ENCODE measurements at regions not wholly inside any gene's neighbourhood (a gene's known extent, or its start where the extent isn't known, plus 50 kb on each side); places are given as distances from the start of the nearest gene placed in this dataset.

- Histone ChIP-seq H3K27ac (ENCODE audit: extremely low read depth, low read depth, low read length) (no peak overlapping the region), H3K4me3 (ENCODE audit: low read depth, low read length) (no peak overlapping the region), H3K36me3 (ENCODE audit: control insufficient read depth in 2 of 2, insufficient read depth in 1 of 2, low read length in 2 of 2) (no peaks in the 10 kb centered on the region), H3K9me3 (ENCODE audit: control insufficient read depth, insufficient read depth, low read depth, low read length) (no peaks in the 10 kb centered on the region), H3K4me1 (ENCODE audit: control insufficient read depth, insufficient read depth, low read length) (peaks cover 2% of the 10 kb centered on the region; the same call in 1 of the 2 replicates)
- POLR2A ChIA-PET: no interaction called here
- TF ChIP-seq SP3 (tag by site-specific recombination; IDR thresholded peaks at IDR 0.05): no peak
- TF ChIP-seq AEBP2 (tag by site-specific recombination; IDR thresholded peaks at IDR 0.05; ENCODE audit: borderline replicate concordance): no peak
- no peak for TF ChIP-seq ZBTB8A (tag by site-specific recombination; IDR thresholded peaks at IDR 0.05)
- CTCF ChIA-PET: interaction anchor here (0.6 to 1.2 kb wide), 4 partner anchors 13 to 685 kb away, joined by 3 to 4 read pairs (median 3); no protein-coding TSS in a partner anchor
Measured at GRCh38 chr20:6599876-6600735, 167.4 kb upstream of the BMP2 start.

GRCh38 chr20:6595704-6596103 lies 171.8 kb upstream of the BMP2 start:
- H3K9me3 ChIP-seq (ENCODE audit: control insufficient read depth, insufficient read depth, low read depth, low read length): no peaks in the 10 kb centered on the region
- H3K4me1 ChIP-seq (ENCODE audit: control insufficient read depth, insufficient read depth, low read length): no peaks in the 10 kb centered on the region
- TF ChIP-seq ZNF391 (tag by site-specific recombination; IDR thresholded peaks at IDR 0.05; ENCODE audit: borderline replicate concordance, low read depth): no peak
- TF ChIP-seq ZNF623 (tag by site-specific recombination; IDR thresholded peaks at IDR 0.05): no peak
- no peak for TF ChIP-seq ZXDB (tag by site-specific recombination; IDR thresholded peaks at IDR 0.05)
- TF ChIP-seq ZNF2 (tag by site-specific recombination; IDR thresholded peaks at IDR 0.05): no peak
- TF ChIP-seq ZNF423 (tag by site-specific recombination; IDR thresholded peaks at IDR 0.05): no peak
- no peak for TF ChIP-seq ZBTB6 (tag by site-specific recombination; IDR thresholded peaks at IDR 0.05)
- TF ChIP-seq ZNF660 (tag by site-specific recombination; IDR thresholded peaks at IDR 0.05): no peak
- no peak for TF ChIP-seq ZNF514 (tag by site-specific recombination; IDR thresholded peaks at IDR 0.05)
- TF ChIP-seq PRDM1 (tag by site-specific recombination; IDR thresholded peaks at IDR 0.05): no peak
- no peak for TF ChIP-seq ZNF639 (tag by site-specific recombination; IDR thresholded peaks at IDR 0.05)
- TF ChIP-seq ZNF248 (tag by site-specific recombination; IDR thresholded peaks at IDR 0.05): no peak
- TF ChIP-seq ZNF488 (tag by site-specific recombination; IDR thresholded peaks at IDR 0.05): no peak
- TF ChIP-seq WT1 (tag by site-specific recombination; IDR thresholded peaks at IDR 0.05): no peak
- TF ChIP-seq ZNF645 (tag by site-specific recombination; IDR thresholded peaks at IDR 0.05): no peak
- no peak for TF ChIP-seq KLF1 (tag by site-specific recombination; IDR thresholded peaks at IDR 0.05)
- TF ChIP-seq ZNF501 (tag by site-specific recombination; IDR thresholded peaks at IDR 0.05): no peak
- no peak for TF ChIP-seq KLF7 (tag by site-specific recombination; IDR thresholded peaks at IDR 0.05; ENCODE audit: borderline replicate concordance)
- H3K4me3 ChIP-seq (ENCODE audit: low read depth, low read length): no peak overlapping the region
- H3K36me3 ChIP-seq (ENCODE audit: control insufficient read depth in 2 of 2, insufficient read depth in 1 of 2, low read length in 2 of 2): no peaks in the 10 kb centered on the region
- POLR2A ChIA-PET: no interaction called here
- CTCF ChIA-PET: interaction anchor here (0.6 to 2.9 kb wide), 5 partner anchors 13 to 520 kb away, joined by 3 to 16 read pairs (median 4); no protein-coding TSS in a partner anchor
- H3K27ac ChIP-seq (ENCODE audit: extremely low read depth, low read depth, low read length): no peak overlapping the region
